ENCODE measurements at regions not wholly inside any gene's neighbourhood (a gene's known extent, or its start where the extent isn't known, plus 50 kb on each side); places are given as distances from the start of the nearest gene placed in this dataset.

DNA sequence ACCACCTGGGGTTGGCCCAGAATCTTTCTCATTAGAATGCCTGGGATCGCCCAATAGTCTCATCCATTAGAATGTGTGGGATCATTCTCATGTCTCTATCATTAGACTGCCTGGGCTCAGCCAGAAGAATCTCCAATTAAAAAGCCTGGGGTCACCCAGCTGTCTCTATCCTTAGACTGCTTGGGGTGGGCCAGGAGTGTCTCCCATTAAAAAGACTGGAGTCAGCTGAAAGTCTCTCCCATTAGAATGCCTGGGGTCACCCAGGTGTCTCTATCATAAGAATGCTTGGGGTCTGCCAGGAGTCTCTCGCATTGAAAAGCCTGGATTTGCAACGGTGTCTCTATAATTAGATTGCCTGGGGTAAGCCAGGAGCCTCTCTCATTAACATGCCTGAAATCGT is 2225.7 kb downstream of the TP53TG3F start:
- no peak overlapping the region for H2AK5ac ChIP-seq (ENCODE audit: insufficient read length, low read length)
- no peaks in the 10 kb centered on the region for H4K20me1 ChIP-seq (ENCODE audit: control insufficient read depth, insufficient read depth, insufficient read length)
- no peak overlapping the region for H2BK120ac ChIP-seq (ENCODE audit: low read depth, low read length, poor library complexity, severe bottlenecking)
- no peak overlapping the region for H2BK5ac ChIP-seq (ENCODE audit: insufficient read length, low read length)
- no peak overlapping the region for H4K8ac ChIP-seq (replicated peaks; ENCODE audit: insufficient read length, low read depth, low read length)
- H2BK20ac ChIP-seq (ENCODE audit: low read depth, low read length, poor library complexity, severe bottlenecking): no peak overlapping the region
- H3K27ac ChIP-seq (ENCODE audit: insufficient read length, low read depth, low read length): no peak overlapping the region
- no peak overlapping the region for H3K9ac ChIP-seq (ENCODE audit: extremely low read depth, insufficient read length, low read length)
- H4K91ac ChIP-seq (ENCODE audit: insufficient read length, low read depth, low read length): no peak overlapping the region
- peaks cover 0 to 27% (median 8%) of the 10 kb centered on the region in 3 experiments; a peak in 4 of 7 replicates for H3K36me3 Mint-ChIP-seq (ENCODE audit: insufficient read depth in 1 of 3, low read depth in 3 of 3)
- no peaks in the 10 kb centered on the region for H3K79me2 ChIP-seq (ENCODE audit: insufficient read depth, low read length)
- no peak for DNase-seq
- WGBS (ENCODE audit: extremely low coverage, insufficient read length, low lambda C conversion rate): no CpG with 5 or more reads among the region's 4 CpGs
- H3K79me1 ChIP-seq (ENCODE audit: insufficient read depth, low read depth, low read length, poor library complexity, severe bottlenecking): no peaks in the 10 kb centered on the region
- no peak overlapping the region for H2AFZ ChIP-seq (ENCODE audit: low read length)
- no peaks in the 10 kb centered on the region for H3K4me1 ChIP-seq (ENCODE audit: insufficient read depth, low read length)
- H3K27ac Mint-ChIP-seq: no peak overlapping the region
- H3T11ph ChIP-seq (ENCODE audit: low read length): no peak overlapping the region
- H3K27me3 ChIP-seq (ENCODE audit: insufficient read depth, low read length): no peaks in the 10 kb centered on the region
- no peaks in the 10 kb centered on the region for H3K23me2 ChIP-seq (ENCODE audit: insufficient read length, low read depth, low read length, poor library complexity, severe bottlenecking)
- H3K4me3 Mint-ChIP-seq: no peak overlapping the region
- no peak overlapping the region for H2BK15ac ChIP-seq (ENCODE audit: low read depth, low read length)
- H3K56ac ChIP-seq (ENCODE audit: insufficient read length, low read depth, low read length): no peak overlapping the region
- H2BK12ac ChIP-seq (ENCODE audit: insufficient read length, low read depth, low read length): no peak overlapping the region
- no peak overlapping the region for H3K4me2 ChIP-seq (ENCODE audit: insufficient read depth, insufficient read length, low read length)
- no peak overlapping the region for H4K5ac ChIP-seq (ENCODE audit: insufficient read length, low read depth, low read length)
- H3K23ac ChIP-seq (ENCODE audit: insufficient read length, low read depth, low read length): no peak overlapping the region
- H3K9me3 Mint-ChIP-seq: peaks cover 95 to 96% of the 10 kb centered on the region in 2 experiments
- TF ChIP-seq, protein P1, sequence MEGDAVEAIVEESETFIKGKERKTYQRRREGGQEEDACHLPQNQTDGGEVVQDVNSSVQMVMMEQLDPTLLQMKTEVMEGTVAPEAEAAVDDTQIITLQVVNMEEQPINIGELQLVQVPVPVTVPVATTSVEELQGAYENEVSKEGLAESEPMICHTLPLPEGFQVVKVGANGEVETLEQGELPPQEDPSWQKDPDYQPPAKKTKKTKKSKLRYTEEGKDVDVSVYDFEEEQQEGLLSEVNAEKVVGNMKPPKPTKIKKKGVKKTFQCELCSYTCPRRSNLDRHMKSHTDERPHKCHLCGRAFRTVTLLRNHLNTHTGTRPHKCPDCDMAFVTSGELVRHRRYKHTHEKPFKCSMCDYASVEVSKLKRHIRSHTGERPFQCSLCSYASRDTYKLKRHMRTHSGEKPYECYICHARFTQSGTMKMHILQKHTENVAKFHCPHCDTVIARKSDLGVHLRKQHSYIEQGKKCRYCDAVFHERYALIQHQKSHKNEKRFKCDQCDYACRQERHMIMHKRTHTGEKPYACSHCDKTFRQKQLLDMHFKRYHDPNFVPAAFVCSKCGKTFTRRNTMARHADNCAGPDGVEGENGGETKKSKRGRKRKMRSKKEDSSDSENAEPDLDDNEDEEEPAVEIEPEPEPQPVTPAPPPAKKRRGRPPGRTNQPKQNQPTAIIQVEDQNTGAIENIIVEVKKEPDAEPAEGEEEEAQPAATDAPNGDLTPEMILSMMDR (conservative IDR thresholded peaks at IDR 0.05): no peak
- H3K18ac ChIP-seq (ENCODE audit: insufficient read length, low read depth, low read length): no peak overlapping the region
- no peak overlapping the region for H3K4ac ChIP-seq (ENCODE audit: low read depth, low read length)
- peaks cover 91% of the 10 kb centered on the region for H3K9me3 ChIP-seq (ENCODE audit: control insufficient read depth, low read depth, low read length)
- H3K14ac ChIP-seq (ENCODE audit: insufficient read depth, low read length): no peak overlapping the region
- no peaks in the 10 kb centered on the region for H3K27me3 Mint-ChIP-seq (ENCODE audit: low read depth)
- H3K4me1 Mint-ChIP-seq: no peaks in the 10 kb centered on the region

All from H9 (cell line).